HG03139 (cell line): ENCODE measurements at regions not wholly inside any gene's neighbourhood (a gene's known extent, or its start where the extent isn't known, plus 50 kb on each side); places are given as distances from the start of the nearest gene placed in this dataset.

Experiments
- ATAC-seq: cut with Tn5 transposase; IDR thresholded peaks from one replicate; pipeline ENCODE4 v1.9.1; 2021; ENCODE audit not compliant: unreplicated experiment

GRCh38 chr1:57770236-57770635 lies 346.4 kb upstream of the DAB1 start:
- no peak for ATAC-seq

GRCh38 chr1:57761628-57762027 lies 337.8 kb upstream of the DAB1 start:
- no peak for ATAC-seq

- ATAC-seq = no peak
Observed at GRCh38 chr1:57752843-57753242, 329.0 kb upstream of the DAB1 start.

GRCh38 chr1:57748719-57749118 lies 324.9 kb upstream of the DAB1 start:
- no peak for ATAC-seq

- no peak for ATAC-seq
Observed at GRCh38 chr1:57747818-57748217, 324.0 kb upstream of the DAB1 start.

GRCh38 chr1:57741521-57741920 lies 317.7 kb upstream of the DAB1 start:
- peak; percentile 65 for ATAC-seq

GRCh38 chr1:57736940-57737339 lies 313.1 kb upstream of the DAB1 start:
- no peak for ATAC-seq

- ATAC-seq = no peak
Observed at GRCh38 chr1:57729181-57729580, 305.3 kb upstream of the DAB1 start.

GRCh38 chr1:57727121-57727520 lies 303.3 kb upstream of the DAB1 start:
- no peak for ATAC-seq

GRCh38 chr1:57725318-57725717 lies 301.5 kb upstream of the DAB1 start:
- ATAC-seq = no peak

- no peak for ATAC-seq
Observed at GRCh38 chr1:57724535-57724934, 300.7 kb upstream of the DAB1 start.

GRCh38 chr1:57722285-57722978 lies 298.6 kb upstream of the DAB1 start:
- no peak for ATAC-seq

- ATAC-seq = no peak
Observed at GRCh38 chr1:57721001-57721400, 297.1 kb upstream of the DAB1 start.

- no peak for ATAC-seq
Observed at GRCh38 chr1:57719274-57719673, 295.4 kb upstream of the DAB1 start.

GRCh38 chr1:57713501-57713900 lies 289.6 kb upstream of the DAB1 start:
- no peak for ATAC-seq

GRCh38 chr1:57712846-57713245 lies 289.0 kb upstream of the DAB1 start:
- ATAC-seq = no peak

- no peak for ATAC-seq
Observed at GRCh38 chr1:57711326-57711725, 287.5 kb upstream of the DAB1 start.

- ATAC-seq = no peak
Observed at GRCh38 chr1:57707631-57708030, 283.8 kb upstream of the DAB1 start.

GRCh38 chr1:57704811-57705210 lies 281.0 kb upstream of the DAB1 start:
- no peak for ATAC-seq

- no peak for ATAC-seq
Observed at GRCh38 chr1:57704231-57704630, 280.4 kb upstream of the DAB1 start.

GRCh38 chr1:57696904-57697303 lies 273.0 kb upstream of the DAB1 start:
- ATAC-seq = no peak

GRCh38 chr1:57696043-57696442 lies 272.2 kb upstream of the DAB1 start:
- no peak for ATAC-seq

GRCh38 chr1:57686306-57686705 lies 262.4 kb upstream of the DAB1 start:
- ATAC-seq = no peak
